C4-2B (cell line): ENCODE measurements at regions not wholly inside any gene's neighbourhood (a gene's known extent, or its start where the extent isn't known, plus 50 kb on each side); places are given as distances from the start of the nearest gene placed in this dataset.
A peak's percentile ranks its signal among the peaks of the same experiment; 100 is the strongest.

Source experiments
- H3K27ac ChIP-seq: fragments of 450-650 bp; 2 replicates; pipeline ENCODE4 v1.5.1; 2017
- CTCF ChIP-seq: fragments of 450-650 bp; conservative IDR thresholded peaks from 2 replicates; pipeline ENCODE4 v1.5.1; 2017; ENCODE audit warnings: mild to moderate bottlenecking
- ZFX ChIP-seq: fragments of 450-650 bp; IDR thresholded peaks from 2 replicates; pipeline ENCODE4 v1.6.1; 2017

- H3K27ac ChIP-seq, result peak overlapping the region; percentile 12; the same call in 1 of the 2 replicates
- TF ChIP-seq ZFX (no peak), CTCF (no peak)
These were observed 368.5 kb upstream of the SYNCRIP start for GRCh38 chr6:86010915-86011786.

- no peak overlapping the region for H3K27ac ChIP-seq
- TF ChIP-seq CTCF (no peak), ZFX (no peak)
These were observed 354.5 kb upstream of the SYNCRIP start for GRCh38 chr6:85997206-85997605.

DNA sequence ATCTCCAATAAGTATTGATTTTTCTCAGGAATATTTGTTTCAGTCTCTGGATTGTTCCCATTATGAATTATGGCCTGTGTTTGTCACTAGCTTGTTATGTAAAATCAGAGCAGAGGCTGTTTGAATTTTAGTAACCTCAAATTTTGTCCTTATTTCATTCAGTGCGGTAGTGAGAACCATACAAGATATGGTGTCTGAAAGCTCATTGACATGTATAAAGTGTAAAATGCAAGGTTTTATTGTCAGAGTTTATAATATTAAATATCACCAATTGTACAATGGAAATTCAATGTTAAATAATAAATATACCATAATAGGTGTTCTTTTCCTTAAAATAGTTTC is 353.3 kb upstream of the SYNCRIP start:
- no peak overlapping the region for H3K27ac ChIP-seq
- no peak for TF ChIP-seq CTCF

GRCh38 chr6:85995339-85996033 is 352.8 kb upstream of the SYNCRIP start:
- no peak overlapping the region for H3K27ac ChIP-seq
- TF ChIP-seq CTCF, result no peak
- no peak for TF ChIP-seq ZFX

GRCh38 chr6:85986681-85987080 is 344.0 kb upstream of the SYNCRIP start:
- TF ChIP-seq CTCF (no peak), ZFX (no peak)

GRCh38 chr6:85983032-85983659 is 340.5 kb upstream of the SYNCRIP start:
- TF ChIP-seq CTCF, result no peak
- no peak for TF ChIP-seq ZFX
- no peak overlapping the region for H3K27ac ChIP-seq

More at GRCh38 chr6:85986681-85987080, 344.0 kb upstream of the SYNCRIP start:
- no peak overlapping the region for H3K27ac ChIP-seq

DNA sequence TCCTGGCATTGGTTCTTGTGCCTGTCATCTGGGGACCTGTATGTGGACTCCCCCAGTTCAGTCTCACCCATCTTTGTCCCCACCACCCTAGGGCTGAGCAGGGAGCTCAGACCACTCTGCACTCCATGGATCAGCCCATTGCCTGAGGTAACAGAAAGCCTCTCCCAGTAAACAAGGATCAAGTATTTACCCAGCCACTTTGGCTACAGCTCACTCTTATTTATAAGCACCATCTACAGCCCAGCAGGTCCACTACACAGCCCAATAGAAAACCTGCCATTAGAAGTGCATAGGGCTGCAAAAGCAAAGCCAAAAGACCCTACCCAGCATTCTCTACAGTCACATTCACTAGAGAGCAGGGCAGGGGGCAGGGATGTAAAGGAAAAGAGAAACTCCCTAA is 335.0 kb upstream of the SYNCRIP start:
- no peak for TF ChIP-seq CTCF
- no peak for TF ChIP-seq ZFX
- H3K27ac ChIP-seq, result no peak overlapping the region
